Osteocyte (in vitro differentiated cells): ENCODE measurements at regions not wholly inside any gene's neighbourhood (a gene's known extent, or its start where the extent isn't known, plus 50 kb on each side); places are given as distances from the start of the nearest gene placed in this dataset.
A peak's percentile ranks its signal among the peaks of the same experiment; 100 is the strongest.
"Not testable (repeated sequence)": the region's sequence is repeated elsewhere in the genome, so short reads cannot be mapped to it uniquely, and the experiment has no call there.

ENCODE experiments used
- DNase-seq: peaks from one replicate; pipeline ENCODE4 v3.0.0; 2021; ENCODE audit warnings: mixed read lengths; ENCODE audit not compliant: unreplicated experiment; ENCODE audit errors: extremely low spot score
- H3K27ac Mint-ChIP-seq: one replicate; pipeline ENCODE4 v1.8.0; 2021; ENCODE audit warnings: mild to moderate bottlenecking, mixed read lengths; ENCODE audit not compliant: unreplicated experiment
- H3K27me3 Mint-ChIP-seq: one replicate; pipeline ENCODE4 v1.8.0; 2021; ENCODE audit warnings: mixed read lengths; ENCODE audit not compliant: unreplicated experiment
- H3K36me3 Mint-ChIP-seq: one replicate; pipeline ENCODE4 v1.8.0; 2021; ENCODE audit warnings: mixed read lengths; ENCODE audit not compliant: unreplicated experiment
- H3K4me1 Mint-ChIP-seq: one replicate; pipeline ENCODE4 v1.8.0; 2021; ENCODE audit warnings: mixed read lengths; ENCODE audit not compliant: unreplicated experiment
- H3K4me3 Mint-ChIP-seq: one replicate; pipeline ENCODE4 v1.8.0; 2021; ENCODE audit warnings: mild to moderate bottlenecking, moderate library complexity, mixed read lengths; ENCODE audit not compliant: unreplicated experiment
- H3K9me3 Mint-ChIP-seq: one replicate; pipeline ENCODE4 v1.8.0; 2021; ENCODE audit warnings: mixed read lengths; ENCODE audit not compliant: unreplicated experiment
- CTCF ChIP-seq: fragments of 200-600 bp; sonication (generic); IDR thresholded peaks from 2 replicates; pipeline ENCODE4 v1.5.0; 2021; ENCODE audit warnings: antibody characterized with exemption, mild to moderate bottlenecking, moderate library complexity

- no peaks in the 10 kb centered on the region for H3K4me1 Mint-ChIP-seq
- no peak overlapping the region for H3K4me3 Mint-ChIP-seq
- peaks cover 21% of the 10 kb centered on the region for H3K9me3 Mint-ChIP-seq
- H3K27ac Mint-ChIP-seq, result no peak overlapping the region
- no peak for TF ChIP-seq CTCF
- no peaks in the 10 kb centered on the region for H3K27me3 Mint-ChIP-seq
- peak; percentile 83 for DNase-seq
- H3K36me3 Mint-ChIP-seq, result no peaks in the 10 kb centered on the region
Measured at GRCh38 chr2:92072461-92073035, 2798.7 kb upstream of the TEKT4 start.

- no peak for TF ChIP-seq CTCF
- H3K9me3 Mint-ChIP-seq, result peaks cover 23% of the 10 kb centered on the region
- DNase-seq, result peak; percentile 80
- H3K27ac Mint-ChIP-seq, result no peak overlapping the region
- H3K4me1 Mint-ChIP-seq, result no peaks in the 10 kb centered on the region
- H3K36me3 Mint-ChIP-seq, result peaks cover 1% of the 10 kb centered on the region
- no peaks in the 10 kb centered on the region for H3K27me3 Mint-ChIP-seq
- H3K4me3 Mint-ChIP-seq, result no peak overlapping the region
Measured at GRCh38 chr2:92073036-92073814, 2798.0 kb upstream of the TEKT4 start.

DNA sequence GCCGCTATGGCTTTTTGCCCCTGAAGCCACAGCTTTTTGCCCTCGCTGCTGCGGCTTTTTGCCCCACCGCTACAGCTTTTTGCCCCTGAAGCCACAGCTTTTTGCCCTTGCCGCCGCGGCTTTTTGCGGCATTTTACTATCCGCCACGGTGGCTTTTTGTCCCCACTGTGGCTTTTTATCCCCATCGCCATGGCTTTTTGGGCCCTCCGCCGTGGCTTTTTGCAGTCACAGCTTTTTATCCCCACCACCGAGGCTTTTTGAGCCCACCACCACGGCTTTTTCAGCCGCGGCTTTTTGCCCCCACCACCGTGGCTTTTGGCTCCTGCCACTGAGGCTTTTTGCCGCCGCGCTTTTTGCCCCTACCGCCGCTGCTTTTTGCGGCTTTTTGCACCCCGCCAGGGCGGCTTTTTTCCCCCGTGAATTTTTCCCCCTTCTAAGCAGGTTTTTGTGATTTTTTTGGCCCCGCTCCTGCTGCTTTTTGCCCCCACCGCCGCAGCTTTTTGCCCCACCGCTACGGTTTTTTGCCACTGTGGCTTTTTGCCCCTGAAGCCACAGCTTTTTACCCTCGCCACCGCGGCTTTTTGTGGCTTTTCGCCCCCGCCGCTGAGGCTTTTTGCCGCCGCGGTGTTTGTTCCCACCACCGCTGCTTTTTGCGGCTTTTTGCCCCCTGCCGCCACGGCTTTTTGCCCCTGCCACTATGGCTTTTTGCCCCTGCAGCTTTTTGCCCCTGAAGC is 2797.2 kb upstream of the TEKT4 start:
- TF ChIP-seq CTCF, result no peak
- H3K27me3 Mint-ChIP-seq, result no peaks in the 10 kb centered on the region
- no peaks in the 10 kb centered on the region for H3K4me1 Mint-ChIP-seq
- H3K9me3 Mint-ChIP-seq, result peaks cover 24% of the 10 kb centered on the region
- H3K27ac Mint-ChIP-seq, result no peak overlapping the region
- H3K36me3 Mint-ChIP-seq, result peaks cover 1% of the 10 kb centered on the region
- no peak overlapping the region for H3K4me3 Mint-ChIP-seq
- DNase-seq, result peak; percentile 75

GRCh38 chr2:92074549-92074898 is 2796.7 kb upstream of the TEKT4 start:
- Mint-ChIP-seq H3K27ac (no peak overlapping the region), H3K27me3 (no peaks in the 10 kb centered on the region), H3K4me1 (no peaks in the 10 kb centered on the region), H3K4me3 (no peak overlapping the region), H3K9me3 (peaks cover 21% of the 10 kb centered on the region), H3K36me3 (peaks cover 1% of the 10 kb centered on the region)
- no peak for TF ChIP-seq CTCF
- DNase-seq, result peak; percentile 79

GRCh38 chr2:92075363-92075762 is 2795.9 kb upstream of the TEKT4 start:
- H3K27me3 Mint-ChIP-seq, DNase-seq, H3K4me1 Mint-ChIP-seq, H3K27ac Mint-ChIP-seq, H3K36me3 Mint-ChIP-seq, H3K4me3 Mint-ChIP-seq: not testable (repeated sequence)
- H3K9me3 Mint-ChIP-seq, result peaks cover 16% of the 10 kb centered on the region
